H1 (cell line): ENCODE measurements at regions not wholly inside any gene's neighbourhood (a gene's known extent, or its start where the extent isn't known, plus 50 kb on each side); places are given as distances from the start of the nearest gene placed in this dataset.

ENCODE experiments used
- CTCF ChIA-PET: fragments of 300-600 bp; sonication (Branson Sonifier 250); formaldehyde crosslinking; loops from one replicate; lab custom pipeline; 2021; ENCODE audit not compliant: partially characterized antibody; lab: Charles Lee
- POLR2A ChIA-PET: fragments of 300-600 bp; sonication (Branson Sonifier 250); formaldehyde crosslinking; loops from one replicate; lab custom pipeline; 2021; ENCODE audit warnings: inconsistent platforms; ENCODE audit not compliant: partially characterized antibody; lab: Charles Lee
- DNase-seq, 2 experiments: peaks; one replicate each; pipeline versions ENCODE4 v3.0.0 to v3.0.0-alpha.2; 2010 to 2022; ENCODE audit warnings: low spot score in 2 of 2, low read depth in 1 of 2, mixed read lengths in 1 of 2
- FAIRE-seq: peaks from 2 replicates; lab custom pipeline; 2011; peaks lifted over from hg19 to GRCh38; lab: Jason Lieb, UNC
- H2AFZ ChIP-seq: 2 replicates; pipeline ENCODE4 v1.8.1; 2012; ENCODE audit warnings: low read length, inconsistent platforms
- H2AK5ac ChIP-seq: 2 replicates; pipeline ENCODE4 v1.6.1; 2013; ENCODE audit warnings: low read depth, low read length
- H2BK120ac ChIP-seq: replicated peaks from 2 replicates; pipeline ENCODE3; 2013; ENCODE audit warnings: low read depth, low read length, inconsistent platforms
- H2BK12ac ChIP-seq: 2 replicates; pipeline ENCODE4 v1.6.1; 2013; ENCODE audit warnings: low read depth, low read length
- H2BK15ac ChIP-seq: 2 replicates; pipeline ENCODE4 v1.6.1; 2013; ENCODE audit warnings: low read length
- H2BK20ac ChIP-seq: 2 replicates; pipeline ENCODE4 v1.6.1; 2013; ENCODE audit warnings: low read length
- H2BK5ac ChIP-seq: 2 replicates; pipeline ENCODE4 v1.6.1; 2013; ENCODE audit warnings: low read depth, low read length
- H3K14ac ChIP-seq: 2 replicates; pipeline ENCODE4 v1.6.1; 2013; ENCODE audit warnings: inconsistent platforms; ENCODE audit not compliant: insufficient read length
- H3K18ac ChIP-seq: 2 replicates; pipeline ENCODE4 v1.6.1; 2013; ENCODE audit warnings: low read length; ENCODE audit errors: extremely low read depth
- H3K23ac ChIP-seq: 2 replicates; pipeline ENCODE4 v1.6.1; 2013; ENCODE audit warnings: inconsistent platforms; ENCODE audit not compliant: insufficient read length
- H3K23me2 ChIP-seq: 2 replicates; pipeline ENCODE4 v1.6.1; 2013; ENCODE audit warnings: low read depth, low read length
- H3K27ac ChIP-seq: 2 replicates; pipeline ENCODE4 v1.6.1; 2011; ENCODE audit warnings: low read depth, low read length, inconsistent platforms
- H3K27me3 ChIP-seq, 4 experiments: replicated peaks in 1 of 4; 1 replicate in 1 of 4; 2 replicates in 3 of 4; pipeline versions ENCODE4 v1.6.1 to v1.8.1; 2011 to 2013; ENCODE audit warnings: low read length in 3 of 4, mild to moderate bottlenecking in 3 of 4, inconsistent platforms in 2 of 4, mixed read lengths in 2 of 4, moderate library complexity in 1 of 4; ENCODE audit not compliant: control insufficient read depth in 3 of 4, insufficient read depth in 3 of 4; ENCODE audit errors: extremely low read depth in 1 of 4
- H3K36me3 ChIP-seq, 4 experiments: 2 replicates each; pipeline versions ENCODE4 v1.6.1 to v1.8.1; 2011 to 2013; ENCODE audit warnings: mild to moderate bottlenecking in 4 of 4, low read length in 3 of 4, moderate library complexity in 2 of 4, control low read depth in 1 of 4, inconsistent platforms in 1 of 4; ENCODE audit not compliant: insufficient read depth in 4 of 4, control insufficient read depth in 2 of 4
- H3K4ac ChIP-seq: replicated peaks from 2 replicates; pipeline ENCODE3; 2013; ENCODE audit warnings: low read length, low read depth, mixed read lengths, inconsistent platforms; ENCODE audit not compliant: insufficient read length
- H3K4me1 ChIP-seq, 4 experiments: replicated peaks in 1 of 4; 1 replicate in 1 of 4; 2 replicates in 3 of 4; pipeline versions ENCODE4 v1.6.1 to v1.8.1; 2011 to 2013; ENCODE audit warnings: low read length in 3 of 4, inconsistent platforms in 2 of 4, mixed read lengths in 1 of 4; ENCODE audit not compliant: insufficient read depth in 4 of 4, control insufficient read depth in 3 of 4
- H3K4me2 ChIP-seq, 2 experiments: 2 replicates each; pipeline versions ENCODE4 v1.6.1 to v1.8.1; 2011 to 2013; ENCODE audit warnings: low read depth in 2 of 2, low read length in 2 of 2, control low read depth in 1 of 2, inconsistent platforms in 1 of 2, mild to moderate bottlenecking in 1 of 2; ENCODE audit not compliant: insufficient read depth in 1 of 2
- H3K4me3 ChIP-seq, 4 experiments: fragments of 200-600, 300-600 bp in 1 of 4; sonication (generic), shearing (Covaris generic), sonication (Bioruptor Twin) in 1 of 4; 2 replicates each; pipeline versions ENCODE4 v1.5.1 to v1.8.1; 2011 to 2016; ENCODE audit warnings: low read length in 4 of 4, low read depth in 3 of 4, control low read depth in 2 of 4, inconsistent platforms in 2 of 4, mild to moderate bottlenecking in 2 of 4, mixed read lengths in 1 of 4, moderate library complexity in 1 of 4; ENCODE audit not compliant: insufficient read depth in 2 of 4; ENCODE audit errors: extremely low read depth in 1 of 4
- H3K56ac ChIP-seq: replicated peaks from 2 replicates; pipeline ENCODE3; 2013; ENCODE audit warnings: low read depth, mild to moderate bottlenecking, mixed read lengths, low read length, inconsistent platforms; ENCODE audit not compliant: insufficient read length
- H3K79me1 ChIP-seq: 2 replicates; pipeline ENCODE4 v1.6.1; 2013; ENCODE audit warnings: low read depth, low read length, control low read depth
- H3K79me2 ChIP-seq, 2 experiments: 2 replicates each; pipeline versions ENCODE4 v1.6.1 to v1.8.1; 2012 to 2013; ENCODE audit warnings: low read length in 2 of 2, mild to moderate bottlenecking in 2 of 2, inconsistent platforms in 1 of 2; ENCODE audit not compliant: insufficient read depth in 2 of 2, control insufficient read depth in 1 of 2
- H3K9ac ChIP-seq, 4 experiments: replicated peaks in 1 of 4; 1 replicate in 1 of 4; 2 replicates in 3 of 4; pipeline versions ENCODE4 v1.6.1 to v1.8.1; 2011 to 2013; ENCODE audit warnings: low read depth in 3 of 4, low read length in 3 of 4, control low read depth in 2 of 4, mild to moderate bottlenecking in 2 of 4, moderate library complexity in 2 of 4, inconsistent platforms in 1 of 4; ENCODE audit errors: extremely low read depth in 1 of 4
- H3K9me3 ChIP-seq, 2 experiments: 2 replicates each; pipeline versions ENCODE4 v1.6.1 to v1.8.1; 2012 to 2013; ENCODE audit warnings: mild to moderate bottlenecking in 2 of 2, moderate library complexity in 2 of 2, control low read depth in 1 of 2, inconsistent platforms in 1 of 2, low read depth in 1 of 2, low read length in 1 of 2, mixed read lengths in 1 of 2; ENCODE audit not compliant: insufficient read depth in 2 of 2
- H4K20me1 ChIP-seq, 2 experiments: replicated peaks in 1 of 2; 2 replicates each; pipeline versions ENCODE3 to v1.8.1; 2011 to 2013; ENCODE audit warnings: inconsistent platforms in 2 of 2, low read length in 2 of 2, mild to moderate bottlenecking in 1 of 2; ENCODE audit not compliant: insufficient read depth in 2 of 2, control insufficient read depth in 1 of 2
- H4K5ac ChIP-seq: 2 replicates; pipeline ENCODE4 v1.6.1; 2013; ENCODE audit warnings: low read length, low read depth, mixed read lengths, inconsistent platforms; ENCODE audit not compliant: insufficient read length
- H4K8ac ChIP-seq: 2 replicates; pipeline ENCODE4 v1.8.0; 2013; ENCODE audit warnings: mild to moderate bottlenecking, moderate library complexity, low read length, inconsistent platforms; ENCODE audit not compliant: insufficient read depth; ENCODE audit errors: extremely low read depth
- H4K91ac ChIP-seq: replicated peaks from 2 replicates; pipeline ENCODE3; 2013; ENCODE audit warnings: low read length, mixed read lengths, inconsistent platforms; ENCODE audit not compliant: insufficient read length
- CBX8 ChIP-seq: fragments of 300-800, 300-1000 bp; sonication (generic); IDR thresholded peaks from 2 replicates; pipeline ENCODE4 v1.7.1; 2016; ENCODE audit warnings: low read depth, low read length, borderline replicate concordance
- CTBP2 ChIP-seq: IDR thresholded peaks from 2 replicates; pipeline ENCODE4 v1.7.0; 2011; ENCODE audit warnings: borderline replicate concordance, mild to moderate bottlenecking, moderate library complexity, mixed read lengths, low read length; ENCODE audit not compliant: insufficient read depth, insufficient read length
- EGR1 ChIP-seq: IDR thresholded peaks from 2 replicates; pipeline ENCODE4 v1.6.1; 2011; ENCODE audit warnings: low read depth, low read length, borderline replicate concordance
- JUND ChIP-seq: IDR thresholded peaks from 2 replicates; pipeline ENCODE4 v1.6.1; 2011; ENCODE audit warnings: mild to moderate bottlenecking, improper control_type of control experiment, low read length
- RFX5 ChIP-seq: IDR thresholded peaks from 2 replicates; pipeline ENCODE4 v1.6.1; 2011; ENCODE audit warnings: low read depth, low read length, improper control_type of control experiment, borderline replicate concordance
- WGBS, 2 experiments: shearing (Covaris generic) in 1 of 2; methylation state at CpG; one replicate each; pipeline versions ENCODE4 v1.1.6 to v1.1.7; 2013 to 2015; ENCODE audit warnings: low lambda C conversion rate in 2 of 2, mixed read lengths in 2 of 2, inconsistent platforms in 1 of 2, low coverage in 1 of 2, missing lambda C conversion rate in 1 of 2; ENCODE audit not compliant: insufficient replicate concordance in 2 of 2, insufficient coverage in 1 of 2, insufficient read length in 1 of 2; ENCODE audit errors: extremely low coverage in 1 of 2, missing lambda C conversion rate in 1 of 2; 5-methylcytosine and 5-hydroxymethylcytosine counted together
- TF ChIP-seq, protein P1 (sequence below): IDR thresholded peaks from 2 replicates; pipeline ENCODE4 v1.6.1; 2011; ENCODE audit warnings: low read length, improper control_type of control experiment

DNA sequence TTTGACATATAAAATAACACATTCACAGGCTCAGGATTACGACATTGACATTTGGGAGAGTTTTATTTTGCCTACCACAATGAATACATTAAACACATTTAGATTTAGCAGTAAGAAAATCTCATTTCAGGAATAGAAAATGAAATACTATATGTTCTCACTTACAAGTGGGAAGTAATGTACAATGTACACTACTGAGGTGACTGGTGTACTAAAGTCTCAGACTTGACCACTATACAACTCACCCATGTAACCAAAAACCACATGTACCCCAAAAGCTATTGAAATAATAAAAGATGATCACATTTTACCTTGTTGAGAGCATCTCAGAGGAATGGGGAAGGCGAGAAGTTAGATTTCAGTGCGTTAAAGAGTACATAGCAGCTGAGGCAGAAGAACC, 1202.4 kb upstream of the SEMA6A start:
- no peak for TF ChIP-seq RFX5
- TF ChIP-seq EGR1 = no peak
- no peak for TF ChIP-seq CBX8
- TF ChIP-seq CTBP2 = no peak
- no peak for TF ChIP-seq JUND
- TF ChIP-seq, protein P1, sequence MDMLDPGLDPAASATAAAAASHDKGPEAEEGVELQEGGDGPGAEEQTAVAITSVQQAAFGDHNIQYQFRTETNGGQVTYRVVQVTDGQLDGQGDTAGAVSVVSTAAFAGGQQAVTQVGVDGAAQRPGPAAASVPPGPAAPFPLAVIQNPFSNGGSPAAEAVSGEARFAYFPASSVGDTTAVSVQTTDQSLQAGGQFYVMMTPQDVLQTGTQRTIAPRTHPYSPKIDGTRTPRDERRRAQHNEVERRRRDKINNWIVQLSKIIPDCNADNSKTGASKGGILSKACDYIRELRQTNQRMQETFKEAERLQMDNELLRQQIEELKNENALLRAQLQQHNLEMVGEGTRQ = no peak
- H3K23ac ChIP-seq = no peak overlapping the region
- no peaks in the 10 kb centered on the region for H3K36me3 ChIP-seq
- no peak overlapping the region for H2AK5ac ChIP-seq
- H2BK120ac ChIP-seq = no peak overlapping the region
- H3K18ac ChIP-seq = no peak overlapping the region
- H3K79me1 ChIP-seq = no peaks in the 10 kb centered on the region
- H2BK5ac ChIP-seq = no peak overlapping the region
- H3K56ac ChIP-seq = no peak overlapping the region
- DNase-seq (no peak), FAIRE-seq (no peak)
- H3K27ac ChIP-seq = no peak overlapping the region
- no peak overlapping the region for H2BK12ac ChIP-seq
- no peak overlapping the region for H2AFZ ChIP-seq
- WGBS, 2 experiments = 95% methylated on average over 3 of the region's 3 CpGs; no CpG with 5 or more reads in 1 of the 2 experiments
- no peak overlapping the region for H3K14ac ChIP-seq
- no peaks in the 10 kb centered on the region for H3K9me3 ChIP-seq
- H4K8ac ChIP-seq = no peak overlapping the region
- no peaks in the 10 kb centered on the region for H4K20me1 ChIP-seq
- no peaks in the 10 kb centered on the region for H3K27me3 ChIP-seq
- CTCF ChIA-PET = no interaction called here
- H4K91ac ChIP-seq = no peak overlapping the region
- H3K4me2 ChIP-seq = no peak overlapping the region
- H3K4ac ChIP-seq = no peak overlapping the region
- H3K4me1 ChIP-seq = no peaks in the 10 kb centered on the region
- POLR2A ChIA-PET = no interaction called here
- no peak overlapping the region for H3K9ac ChIP-seq
- no peak overlapping the region for H4K5ac ChIP-seq
- H2BK15ac ChIP-seq = no peak overlapping the region
- no peaks in the 10 kb centered on the region for H3K79me2 ChIP-seq
- H2BK20ac ChIP-seq = no peak overlapping the region
- no peaks in the 10 kb centered on the region; the same call in 1 of the 2 replicates for H3K23me2 ChIP-seq
- H3K4me3 ChIP-seq = no peak overlapping the region
